ENCODE measurements at regions not wholly inside any gene's neighbourhood (a gene's known extent, or its start where the extent isn't known, plus 50 kb on each side); places are given as distances from the start of the nearest gene placed in this dataset.

DNA sequence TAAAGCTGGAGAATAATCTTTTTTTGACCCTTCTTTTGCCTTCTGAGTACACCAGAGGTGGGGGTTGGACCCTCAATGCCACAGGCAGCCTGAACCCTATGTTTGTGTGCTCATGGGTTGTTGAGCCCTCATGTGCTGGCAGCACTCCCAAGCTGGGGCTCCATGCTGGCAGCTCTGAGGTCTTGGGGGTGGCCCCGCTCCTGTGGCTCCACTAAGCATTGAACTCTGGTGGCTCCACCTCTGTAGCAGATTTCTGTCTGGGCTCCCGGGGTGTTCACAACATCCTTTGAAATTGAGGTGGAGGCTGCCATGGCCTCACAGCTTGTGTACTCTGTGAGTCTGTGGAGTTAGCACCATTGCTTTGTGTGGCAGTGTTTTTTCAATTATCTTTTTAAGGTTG is 557.4 kb upstream of the SEL1L start:
- TF ChIP-seq L3MBTL2 (conservative IDR thresholded peaks at IDR 0.05) (no peak), BHLHE40 (IDR thresholded peaks at IDR 0.05; ENCODE audit: borderline replicate concordance) (no peak), SUZ12 (IDR thresholded peaks at IDR 0.05) (no peak), TARDBP (IDR thresholded peaks at IDR 0.05) (no peak), HDGF (IDR thresholded peaks at IDR 0.05; ENCODE audit: borderline replicate concordance) (no peak), NFRKB (IDR thresholded peaks at IDR 0.05) (no peak), FOXA1 (IDR thresholded peaks at IDR 0.05) (no peak)
